ENCODE measurements at regions not wholly inside any gene's neighbourhood (a gene's known extent, or its start where the extent isn't known, plus 50 kb on each side); places are given as distances from the start of the nearest gene placed in this dataset.

DNA sequence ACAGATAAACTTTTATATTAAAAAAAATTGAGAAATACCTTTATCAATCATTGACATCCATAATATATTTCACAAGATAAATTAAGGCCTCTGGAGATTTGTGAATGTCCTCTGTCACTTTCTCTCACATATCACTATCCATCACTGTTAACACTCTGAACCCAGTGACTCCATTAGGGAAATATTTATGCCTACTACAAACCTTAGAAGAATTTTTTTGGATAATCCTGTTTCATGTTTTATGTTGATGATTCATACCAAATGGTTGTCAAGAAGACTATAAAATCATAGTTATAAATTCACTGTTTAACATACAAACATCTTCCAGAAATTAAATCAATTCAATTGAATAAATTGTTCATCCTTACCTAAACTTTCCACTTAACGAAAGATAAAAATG, 357.6 kb upstream of the CDH10 start:
- ATAC-seq: no peak
- TF ChIP-seq OSR1 (CRISPR knock-in tag; IDR thresholded peaks at IDR 0.05) (no peak), ZFP30 (CRISPR knock-in tag; IDR thresholded peaks at IDR 0.05) (no peak), ISL1 (CRISPR knock-in tag; IDR thresholded peaks at IDR 0.05) (no peak), ZNF565 (CRISPR knock-in tag; conservative IDR thresholded peaks at IDR 0.05; ENCODE audit: low read depth) (no peak), RARB (CRISPR knock-in tag; IDR thresholded peaks at IDR 0.05) (no peak), ZC3H10 (CRISPR knock-in tag; IDR thresholded peaks at IDR 0.05) (no peak), ZNF70 (CRISPR knock-in tag; IDR thresholded peaks at IDR 0.05) (no peak)
- TF ChIP-seq, protein P1, sequence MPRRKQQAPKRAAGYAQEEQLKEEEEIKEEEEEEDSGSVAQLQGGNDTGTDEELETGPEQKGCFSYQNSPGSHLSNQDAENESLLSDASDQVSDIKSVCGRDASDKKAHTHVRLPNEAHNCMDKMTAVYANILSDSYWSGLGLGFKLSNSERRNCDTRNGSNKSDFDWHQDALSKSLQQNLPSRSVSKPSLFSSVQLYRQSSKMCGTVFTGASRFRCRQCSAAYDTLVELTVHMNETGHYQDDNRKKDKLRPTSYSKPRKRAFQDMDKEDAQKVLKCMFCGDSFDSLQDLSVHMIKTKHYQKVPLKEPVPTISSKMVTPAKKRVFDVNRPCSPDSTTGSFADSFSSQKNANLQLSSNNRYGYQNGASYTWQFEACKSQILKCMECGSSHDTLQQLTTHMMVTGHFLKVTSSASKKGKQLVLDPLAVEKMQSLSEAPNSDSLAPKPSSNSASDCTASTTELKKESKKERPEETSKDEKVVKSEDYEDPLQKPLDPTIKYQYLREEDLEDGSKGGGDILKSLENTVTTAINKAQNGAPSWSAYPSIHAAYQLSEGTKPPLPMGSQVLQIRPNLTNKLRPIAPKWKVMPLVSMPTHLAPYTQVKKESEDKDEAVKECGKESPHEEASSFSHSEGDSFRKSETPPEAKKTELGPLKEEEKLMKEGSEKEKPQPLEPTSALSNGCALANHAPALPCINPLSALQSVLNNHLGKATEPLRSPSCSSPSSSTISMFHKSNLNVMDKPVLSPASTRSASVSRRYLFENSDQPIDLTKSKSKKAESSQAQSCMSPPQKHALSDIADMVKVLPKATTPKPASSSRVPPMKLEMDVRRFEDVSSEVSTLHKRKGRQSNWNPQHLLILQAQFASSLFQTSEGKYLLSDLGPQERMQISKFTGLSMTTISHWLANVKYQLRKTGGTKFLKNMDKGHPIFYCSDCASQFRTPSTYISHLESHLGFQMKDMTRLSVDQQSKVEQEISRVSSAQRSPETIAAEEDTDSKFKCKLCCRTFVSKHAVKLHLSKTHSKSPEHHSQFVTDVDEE (CRISPR knock-in tag; IDR thresholded peaks at IDR 0.05): no peak
- TF ChIP-seq, protein P2, sequence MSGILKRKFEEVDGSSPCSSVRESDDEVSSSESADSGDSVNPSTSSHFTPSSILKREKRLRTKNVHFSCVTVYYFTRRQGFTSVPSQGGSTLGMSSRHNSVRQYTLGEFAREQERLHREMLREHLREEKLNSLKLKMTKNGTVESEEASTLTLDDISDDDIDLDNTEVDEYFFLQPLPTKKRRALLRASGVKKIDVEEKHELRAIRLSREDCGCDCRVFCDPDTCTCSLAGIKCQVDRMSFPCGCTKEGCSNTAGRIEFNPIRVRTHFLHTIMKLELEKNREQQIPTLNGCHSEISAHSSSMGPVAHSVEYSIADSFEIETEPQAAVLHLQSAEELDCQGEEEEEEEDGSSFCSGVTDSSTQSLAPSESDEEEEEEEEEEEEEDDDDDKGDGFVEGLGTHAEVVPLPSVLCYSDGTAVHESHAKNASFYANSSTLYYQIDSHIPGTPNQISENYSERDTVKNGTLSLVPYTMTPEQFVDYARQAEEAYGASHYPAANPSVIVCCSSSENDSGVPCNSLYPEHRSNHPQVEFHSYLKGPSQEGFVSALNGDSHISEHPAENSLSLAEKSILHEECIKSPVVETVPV (CRISPR knock-in tag; IDR thresholded peaks at IDR 0.05): no peak

DNA sequence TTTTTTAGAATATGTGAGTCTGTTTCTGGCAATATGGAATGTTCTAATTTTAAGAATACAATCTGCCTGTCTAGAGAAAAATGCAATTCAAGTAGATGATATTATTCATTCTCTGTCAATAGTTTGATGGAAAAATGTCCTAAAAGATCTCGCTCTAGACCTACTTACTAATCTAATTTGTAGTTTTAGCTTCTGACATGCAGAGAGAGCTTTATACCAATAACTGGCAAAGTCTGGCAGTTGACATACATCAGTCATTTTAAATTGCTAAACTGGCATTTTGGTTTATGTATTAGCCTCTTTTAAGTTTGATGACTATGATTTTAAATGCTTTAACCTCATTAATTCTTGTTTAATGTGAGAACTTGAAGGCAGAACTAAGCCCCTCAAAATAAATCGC, 355.0 kb upstream of the CDH10 start:
- no peak for ATAC-seq
- no peak for TF ChIP-seq BACH2 (CRISPR knock-in tag; IDR thresholded peaks at IDR 0.05; ENCODE audit: borderline replicate concordance)
- TF ChIP-seq OSR1 (CRISPR knock-in tag; IDR thresholded peaks at IDR 0.05): no peak
- no peak for TF ChIP-seq ISL1 (CRISPR knock-in tag; IDR thresholded peaks at IDR 0.05)
- TF ChIP-seq, protein P3, sequence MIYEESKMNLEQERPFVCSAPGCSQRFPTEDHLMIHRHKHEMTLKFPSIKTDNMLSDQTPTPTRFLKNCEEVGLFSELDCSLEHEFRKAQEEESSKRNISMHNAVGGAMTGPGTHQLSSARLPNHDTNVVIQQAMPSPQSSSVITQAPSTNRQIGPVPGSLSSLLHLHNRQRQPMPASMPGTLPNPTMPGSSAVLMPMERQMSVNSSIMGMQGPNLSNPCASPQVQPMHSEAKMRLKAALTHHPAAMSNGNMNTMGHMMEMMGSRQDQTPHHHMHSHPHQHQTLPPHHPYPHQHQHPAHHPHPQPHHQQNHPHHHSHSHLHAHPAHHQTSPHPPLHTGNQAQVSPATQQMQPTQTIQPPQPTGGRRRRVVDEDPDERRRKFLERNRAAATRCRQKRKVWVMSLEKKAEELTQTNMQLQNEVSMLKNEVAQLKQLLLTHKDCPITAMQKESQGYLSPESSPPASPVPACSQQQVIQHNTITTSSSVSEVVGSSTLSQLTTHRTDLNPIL (CRISPR knock-in tag; IDR thresholded peaks at IDR 0.05; ENCODE audit: low read depth): no peak

DNA sequence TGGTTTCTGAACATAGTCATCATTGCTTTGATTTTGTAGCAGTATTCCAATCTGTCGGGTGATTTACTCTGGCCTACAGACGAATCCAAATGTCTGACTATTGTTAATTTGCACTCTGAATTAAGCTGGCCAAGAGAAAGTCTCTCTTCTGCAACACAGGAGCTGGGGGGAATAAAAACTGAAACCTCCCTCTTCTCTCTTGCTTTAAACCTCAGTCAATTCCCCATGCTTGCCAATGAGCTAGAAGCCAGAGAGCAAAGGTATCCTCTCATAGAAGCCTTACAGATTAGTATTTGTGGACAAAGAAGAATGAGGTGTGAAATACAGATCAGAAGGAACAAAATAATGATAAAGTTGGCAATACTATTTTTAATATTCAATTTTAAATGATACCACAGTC, 353.9 kb upstream of the CDH10 start:
- ATAC-seq: no peak
- no peak for TF ChIP-seq TOX (CRISPR knock-in tag; IDR thresholded peaks at IDR 0.05; ENCODE audit: borderline replicate concordance)
- no peak for TF ChIP-seq RARB (CRISPR knock-in tag; IDR thresholded peaks at IDR 0.05)
- no peak for TF ChIP-seq GLIS3 (CRISPR knock-in tag; IDR thresholded peaks at IDR 0.05)
- no peak for TF ChIP-seq CSDC2 (CRISPR knock-in tag; IDR thresholded peaks at IDR 0.05)

DNA sequence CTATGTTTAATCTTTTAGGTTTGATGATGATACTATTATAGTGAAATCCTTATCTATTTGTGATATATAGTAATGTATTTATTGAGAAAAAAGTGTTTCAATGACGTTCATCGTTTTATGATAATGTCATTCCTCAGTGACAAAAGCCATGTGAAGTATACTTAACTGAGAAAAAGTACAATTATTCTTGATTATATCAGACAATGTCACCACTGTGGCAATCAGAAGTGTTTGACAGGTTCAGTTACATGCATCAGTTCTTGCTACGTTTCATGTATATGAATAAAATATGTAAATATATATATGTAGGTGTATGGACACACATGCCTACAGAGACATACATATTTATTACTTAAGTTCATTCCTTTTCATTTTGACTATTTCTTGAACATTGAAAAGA, 341.5 kb upstream of the CDH10 start:
- ATAC-seq: no peak
- no peak for TF ChIP-seq OSR1 (CRISPR knock-in tag; IDR thresholded peaks at IDR 0.05)
- no peak for TF ChIP-seq PPARA (CRISPR knock-in tag; IDR thresholded peaks at IDR 0.05; ENCODE audit: borderline replicate concordance)
- TF ChIP-seq, protein P4, sequence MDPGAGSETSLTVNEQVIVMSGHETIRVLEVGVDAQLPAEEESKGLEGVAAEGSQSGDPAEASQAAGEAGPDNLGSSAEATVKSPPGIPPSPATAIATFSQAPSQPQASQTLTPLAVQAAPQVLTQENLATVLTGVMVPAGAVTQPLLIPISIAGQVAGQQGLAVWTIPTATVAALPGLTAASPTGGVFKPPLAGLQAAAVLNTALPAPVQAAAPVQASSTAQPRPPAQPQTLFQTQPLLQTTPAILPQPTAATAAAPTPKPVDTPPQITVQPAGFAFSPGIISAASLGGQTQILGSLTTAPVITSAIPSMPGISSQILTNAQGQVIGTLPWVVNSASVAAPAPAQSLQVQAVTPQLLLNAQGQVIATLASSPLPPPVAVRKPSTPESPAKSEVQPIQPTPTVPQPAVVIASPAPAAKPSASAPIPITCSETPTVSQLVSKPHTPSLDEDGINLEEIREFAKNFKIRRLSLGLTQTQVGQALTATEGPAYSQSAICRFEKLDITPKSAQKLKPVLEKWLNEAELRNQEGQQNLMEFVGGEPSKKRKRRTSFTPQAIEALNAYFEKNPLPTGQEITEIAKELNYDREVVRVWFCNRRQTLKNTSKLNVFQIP (CRISPR knock-in tag; IDR thresholded peaks at IDR 0.05; ENCODE audit: borderline replicate concordance, low read depth): no peak
- TF ChIP-seq ZNF8 (CRISPR knock-in tag; IDR thresholded peaks at IDR 0.05): no peak
- TF ChIP-seq, protein P5, sequence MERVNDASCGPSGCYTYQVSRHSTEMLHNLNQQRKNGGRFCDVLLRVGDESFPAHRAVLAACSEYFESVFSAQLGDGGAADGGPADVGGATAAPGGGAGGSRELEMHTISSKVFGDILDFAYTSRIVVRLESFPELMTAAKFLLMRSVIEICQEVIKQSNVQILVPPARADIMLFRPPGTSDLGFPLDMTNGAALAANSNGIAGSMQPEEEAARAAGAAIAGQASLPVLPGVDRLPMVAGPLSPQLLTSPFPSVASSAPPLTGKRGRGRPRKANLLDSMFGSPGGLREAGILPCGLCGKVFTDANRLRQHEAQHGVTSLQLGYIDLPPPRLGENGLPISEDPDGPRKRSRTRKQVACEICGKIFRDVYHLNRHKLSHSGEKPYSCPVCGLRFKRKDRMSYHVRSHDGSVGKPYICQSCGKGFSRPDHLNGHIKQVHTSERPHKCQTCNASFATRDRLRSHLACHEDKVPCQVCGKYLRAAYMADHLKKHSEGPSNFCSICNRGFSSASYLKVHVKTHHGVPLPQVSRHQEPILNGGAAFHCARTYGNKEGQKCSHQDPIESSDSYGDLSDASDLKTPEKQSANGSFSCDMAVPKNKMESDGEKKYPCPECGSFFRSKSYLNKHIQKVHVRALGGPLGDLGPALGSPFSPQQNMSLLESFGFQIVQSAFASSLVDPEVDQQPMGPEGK (CRISPR knock-in tag; IDR thresholded peaks at IDR 0.05; ENCODE audit: borderline replicate concordance): no peak
- TF ChIP-seq, protein P2 (CRISPR knock-in tag; IDR thresholded peaks at IDR 0.05): no peak
- TF ChIP-seq ISL1 (CRISPR knock-in tag; IDR thresholded peaks at IDR 0.05): no peak
- no peak for TF ChIP-seq ESRRG (CRISPR knock-in tag; IDR thresholded peaks at IDR 0.05)
- no peak for TF ChIP-seq ZFP30 (CRISPR knock-in tag; IDR thresholded peaks at IDR 0.05)
- TF ChIP-seq, protein P3 (CRISPR knock-in tag; IDR thresholded peaks at IDR 0.05; ENCODE audit: low read depth): no peak
- TF ChIP-seq CSDC2 (CRISPR knock-in tag; IDR thresholded peaks at IDR 0.05): no peak
- TF ChIP-seq SNAI2 (CRISPR knock-in tag; IDR thresholded peaks at IDR 0.05): no peak
- TF ChIP-seq, protein P1 (CRISPR knock-in tag; IDR thresholded peaks at IDR 0.05): no peak
- TF ChIP-seq ARNTL (CRISPR knock-in tag; IDR thresholded peaks at IDR 0.05; ENCODE audit: borderline replicate concordance, low read depth): no peak
- TF ChIP-seq ZC3H10 (CRISPR knock-in tag; IDR thresholded peaks at IDR 0.05): no peak
- TF ChIP-seq RARB (CRISPR knock-in tag; IDR thresholded peaks at IDR 0.05): no peak

All from SK-N-SH treated with all-trans-retinoic acid at 6 μM for 48 hours (cell line).